PC-3 (cell line): ENCODE measurements at regions not wholly inside any gene's neighbourhood (a gene's known extent, or its start where the extent isn't known, plus 50 kb on each side); places are given as distances from the start of the nearest gene placed in this dataset.

Source experiments
- ATAC-seq: fragments of 200-7000 bp; cut with Tn5 transposase; 2 replicates; pipeline ENCODE4 v1.9.1; 2020; ENCODE audit warnings: mild to moderate bottlenecking, moderate library complexity
- BruUV-seq: library from RNA; stranded (reverse); fragments of 400-500 nt; replicated peaks from 2 replicates; lab custom pipeline; 2021; lab: Mats Ljungman, UMichigan
- CTCF ChIA-PET: fragments of 300-600 bp; sonication (Branson Sonifier 250); formaldehyde crosslinking; loops from one replicate; lab custom pipeline; 2022; ENCODE audit warnings: antibody characterized with exemption; lab: Charles Lee
- POLR2A ChIA-PET: fragments of 300-600 bp; sonication (Branson Sonifier 250); formaldehyde crosslinking; loops from one replicate; lab custom pipeline; 2022; ENCODE audit warnings: antibody characterized with exemption; ENCODE audit not compliant: unreplicated experiment; lab: Charles Lee
- DNase-seq: peaks from one replicate; pipeline ENCODE4 v3.0.0-alpha.2; 2015
- H2AFZ ChIP-seq: fragments of 300-600 bp; sonication (generic); 2 replicates; pipeline ENCODE4 v1.6.0; 2016; ENCODE audit warnings: antibody characterized with exemption, low read length
- H3F3A ChIP-seq: fragments of 300-600 bp; sonication (generic); one replicate; pipeline ENCODE4 v1.6.0; 2017; ENCODE audit warnings: antibody characterized with exemption, low read length, control low read depth, mild to moderate bottlenecking; ENCODE audit not compliant: unreplicated experiment
- H3K27ac ChIP-seq: fragments of 300-600 bp; sonication (generic); 2 replicates; pipeline ENCODE4 v1.5.1; 2016; ENCODE audit warnings: mild to moderate bottlenecking, low read length
- H3K27me3 ChIP-seq: fragments of 300-600 bp; sonication (generic); 2 replicates; pipeline ENCODE4 v1.6.1; 2016; ENCODE audit warnings: low read length, mixed read lengths
- H3K36me3 ChIP-seq: fragments of 300-600 bp; sonication (generic); 2 replicates; pipeline ENCODE4 v1.6.1; 2016; ENCODE audit warnings: low read depth, mixed run types, low read length, mixed read lengths
- H3K4me1 ChIP-seq: fragments of 300-600 bp; sonication (generic); 2 replicates; pipeline ENCODE4 v1.5.1; 2016; ENCODE audit warnings: low read length; ENCODE audit not compliant: insufficient read depth
- H3K4me2 ChIP-seq: fragments of 300-600 bp; sonication (generic); 2 replicates; pipeline ENCODE4 v1.6.0; 2016; ENCODE audit warnings: low read length
- H3K4me3 ChIP-seq: fragments of 300-600 bp; sonication (generic); 2 replicates; pipeline ENCODE4 v1.5.1; 2016; ENCODE audit warnings: mild to moderate bottlenecking, low read length, mixed read lengths
- H3K79me2 ChIP-seq: fragments of 300-600 bp; sonication (generic); 2 replicates; pipeline ENCODE4 v1.6.1; 2017; ENCODE audit warnings: low read length, mixed read lengths
- H3K9ac ChIP-seq: fragments of 300-600 bp; sonication (generic); 2 replicates; pipeline ENCODE4 v1.6.0; 2016; ENCODE audit warnings: mild to moderate bottlenecking, low read length
- H3K9me2 ChIP-seq: fragments of 300-600 bp; sonication (generic); replicated peaks from 2 replicates; pipeline ENCODE4 v1.6.1; 2016; ENCODE audit warnings: mixed run types, low read length, mixed read lengths
- H3K9me3 ChIP-seq: fragments of 300-600 bp; sonication (generic); 2 replicates; pipeline ENCODE4 v1.6.1; 2016; ENCODE audit warnings: low read length, mixed read lengths
- H4K20me1 ChIP-seq: fragments of 300-600 bp; sonication (generic); 2 replicates; pipeline ENCODE4 v1.6.1; 2016; ENCODE audit warnings: low read length, mixed read lengths
- CTCF ChIP-seq: fragments of 300-600 bp; sonication (generic); conservative IDR thresholded peaks from 2 replicates; pipeline ENCODE4 v1.5.1; 2017; ENCODE audit warnings: antibody characterized with exemption, low read depth, mild to moderate bottlenecking, low read length
- EZH2 ChIP-seq: fragments of 300-600 bp; sonication (generic); IDR thresholded peaks from one replicate; pipeline ENCODE4 v1.6.1; 2017; ENCODE audit warnings: antibody characterized with exemption, mild to moderate bottlenecking, low read length; ENCODE audit not compliant: unreplicated experiment
- EZH2phosphoT487 ChIP-seq: fragments of 300-600 bp; sonication (generic); IDR thresholded peaks from 2 replicates; pipeline ENCODE4 v1.6.1; 2018; ENCODE audit warnings: mild to moderate bottlenecking, antibody characterized with exemption, low read length, borderline replicate concordance
- intact Hi-C: fragments of 100-400 bp; cut with micrococcal nuclease; formaldehyde crosslinking; loops from 2 replicates; pipeline ENCODE4 v1.9.0; 2023

DNA sequence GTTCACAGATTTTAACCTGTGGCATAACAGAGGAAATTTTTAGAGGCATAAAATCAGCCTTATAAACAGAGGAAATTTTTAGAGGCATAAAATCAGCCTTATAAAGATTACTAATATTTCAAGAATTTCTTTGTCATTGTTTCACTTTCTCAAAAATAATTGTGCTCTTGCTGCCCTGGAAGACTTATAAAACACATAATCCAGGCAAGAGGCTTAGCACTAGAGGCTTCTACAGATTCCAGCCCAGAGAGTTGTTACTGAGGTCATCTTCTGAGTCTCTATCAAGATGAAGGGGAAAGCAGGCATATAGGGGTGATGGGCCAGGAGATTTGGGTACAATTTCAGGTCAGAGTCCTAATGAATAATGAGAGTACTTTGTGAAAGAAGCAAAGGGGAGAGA, 85.7 kb downstream of the RFPL4B start:
- H3K9me2 ChIP-seq = no peaks in the 10 kb centered on the region
- H3K36me3 ChIP-seq = no peaks in the 10 kb centered on the region
- no peaks in the 10 kb centered on the region for H3F3A ChIP-seq
- POLR2A ChIA-PET = no interaction called here
- ATAC-seq (no peak), DNase-seq (no peak)
- H3K27me3 ChIP-seq = no peaks in the 10 kb centered on the region
- H3K27ac ChIP-seq = no peak overlapping the region
- H3K9me3 ChIP-seq = no peaks in the 10 kb centered on the region
- no peak overlapping the region for H2AFZ ChIP-seq
- H3K4me3 ChIP-seq = no peak overlapping the region
- no peaks in the 10 kb centered on the region for H4K20me1 ChIP-seq
- no peak overlapping the region for H3K4me2 ChIP-seq
- H3K4me1 ChIP-seq = peaks cover 10% of the 10 kb centered on the region
- intact Hi-C loops = no loop called here
- CTCF ChIA-PET = no interaction called here
- no TSS peak for BruUV-seq
- H3K9ac ChIP-seq = no peak overlapping the region
- TF ChIP-seq EZH2 (no peak), CTCF (no peak), EZH2phosphoT487 (no peak)
- no peaks in the 10 kb centered on the region for H3K79me2 ChIP-seq

DNA sequence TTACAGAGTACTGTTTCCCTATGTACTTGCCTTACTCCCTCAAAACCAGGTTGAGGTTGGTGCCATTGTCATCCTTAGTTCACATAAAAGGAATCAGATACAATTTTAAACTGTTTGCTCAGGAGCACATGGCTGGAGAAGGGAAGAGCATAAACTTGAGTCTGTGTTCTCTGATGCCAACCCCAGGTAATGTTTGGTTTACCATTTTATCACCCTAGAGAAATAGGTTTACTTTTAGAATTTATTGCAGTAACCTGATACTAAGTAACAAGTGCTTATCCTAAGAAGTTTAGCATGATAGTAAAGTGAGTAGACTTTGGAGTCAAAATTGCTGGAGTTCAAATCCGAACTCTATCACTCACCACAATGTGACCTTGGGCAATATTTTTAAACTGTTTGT, 86.3 kb downstream of the RFPL4B start:
- H3K27me3 ChIP-seq = no peaks in the 10 kb centered on the region
- DNase-seq = peak; percentile 35
- intact Hi-C loops = no loop called here
- H3K4me3 ChIP-seq = no peak overlapping the region
- ChIA-PET POLR2A (no interaction called here), CTCF (no interaction called here)
- TF ChIP-seq CTCF (no peak), EZH2phosphoT487 (no peak), EZH2 (no peak)
- H3K9ac ChIP-seq = no peak overlapping the region
- BruUV-seq = no TSS peak
- peak; percentile 79 for ATAC-seq
- no peaks in the 10 kb centered on the region for H3K9me3 ChIP-seq
- peaks cover 10% of the 10 kb centered on the region for H3K4me1 ChIP-seq
- no peak overlapping the region for H3K27ac ChIP-seq
- no peaks in the 10 kb centered on the region for H3K36me3 ChIP-seq
- no peak overlapping the region for H2AFZ ChIP-seq
- no peaks in the 10 kb centered on the region for H4K20me1 ChIP-seq
- no peaks in the 10 kb centered on the region for H3K9me2 ChIP-seq
- no peak overlapping the region for H3K4me2 ChIP-seq
- H3F3A ChIP-seq = no peaks in the 10 kb centered on the region
- no peaks in the 10 kb centered on the region for H3K79me2 ChIP-seq

DNA sequence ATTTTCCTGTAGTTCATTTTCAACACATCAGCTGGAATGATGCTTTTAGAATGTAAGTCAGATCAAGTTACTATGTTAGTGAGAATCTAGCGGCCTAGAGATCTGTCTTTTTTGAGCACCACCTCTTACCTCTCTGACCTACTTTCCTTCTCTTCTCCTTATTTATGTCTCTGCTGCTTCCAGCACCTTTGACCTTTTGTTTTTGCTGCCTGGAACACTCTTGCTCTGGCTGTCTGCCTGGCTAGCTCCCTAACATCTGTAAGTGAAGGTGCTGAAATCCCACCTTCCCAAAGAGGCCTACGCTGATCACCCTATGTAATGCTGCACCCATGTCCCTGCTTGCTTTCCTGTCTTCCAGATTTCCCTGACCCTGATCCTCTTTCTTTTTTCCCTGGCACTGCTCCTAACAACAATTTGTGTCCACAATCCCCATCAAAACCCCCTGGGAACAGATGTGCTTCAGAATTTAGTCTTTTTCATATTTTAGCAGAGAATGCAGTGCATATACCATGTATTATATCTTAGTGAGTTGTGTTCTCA, 87.8 kb downstream of the RFPL4B start:
- H3K79me2 ChIP-seq = no peaks in the 10 kb centered on the region
- no peak overlapping the region for H3K4me2 ChIP-seq
- no TSS peak for BruUV-seq
- POLR2A ChIA-PET = no interaction called here
- no peaks in the 10 kb centered on the region for H3K9me3 ChIP-seq
- no peak overlapping the region for H3K27ac ChIP-seq
- no peaks in the 10 kb centered on the region for H3F3A ChIP-seq
- CTCF ChIA-PET = no interaction called here
- ATAC-seq = no peak
- intact Hi-C loops = no loop called here
- no peaks in the 10 kb centered on the region for H4K20me1 ChIP-seq
- no peak overlapping the region for H2AFZ ChIP-seq
- H3K9me2 ChIP-seq = no peaks in the 10 kb centered on the region
- DNase-seq = no peak
- peaks cover 10% of the 10 kb centered on the region for H3K4me1 ChIP-seq
- H3K27me3 ChIP-seq = no peaks in the 10 kb centered on the region
- H3K9ac ChIP-seq = no peak overlapping the region
- no peak overlapping the region for H3K4me3 ChIP-seq
- TF ChIP-seq EZH2 = no peak
- TF ChIP-seq CTCF = no peak
- H3K36me3 ChIP-seq = no peaks in the 10 kb centered on the region
